ENCODE measurements at regions not wholly inside any gene's neighbourhood (a gene's known extent, or its start where the extent isn't known, plus 50 kb on each side); places are given as distances from the start of the nearest gene placed in this dataset.
"Not testable (repeated sequence)": the region's sequence is repeated elsewhere in the genome, so short reads cannot be mapped to it uniquely, and the experiment has no call there.

- DNase-seq (ENCODE audit: extremely low spot score); POLR2A ChIA-PET; CTCF ChIA-PET: not testable (repeated sequence)
Observed at GRCh38 chr1:211890091-211890995, 59.8 kb upstream of the LPGAT1 start.

GRCh38 chr1:211889307-211890090 is 58.9 kb upstream of the LPGAT1 start:
- CTCF ChIA-PET; DNase-seq (ENCODE audit: extremely low spot score); POLR2A ChIA-PET: not testable (repeated sequence)
- TF ChIP-seq L3MBTL2 (conservative IDR thresholded peaks at IDR 0.05) = peak; percentile 61

GRCh38 chr1:211886551-211886950 is 56.0 kb upstream of the LPGAT1 start:
- POLR2A ChIA-PET = no interaction called here

GRCh38 chr1:211885747-211886522 is 55.4 kb upstream of the LPGAT1 start:
- no peak for DNase-seq (ENCODE audit: extremely low spot score)
- TF ChIP-seq FOXM1 (IDR thresholded peaks at IDR 0.05; ENCODE audit: borderline replicate concordance) (no peak), BHLHE40 (IDR thresholded peaks at IDR 0.05; ENCODE audit: borderline replicate concordance) (no peak), FOXK2 (IDR thresholded peaks at IDR 0.05) (no peak), SUZ12 (IDR thresholded peaks at IDR 0.05) (no peak), L3MBTL2 (conservative IDR thresholded peaks at IDR 0.05) (no peak), HDGF (IDR thresholded peaks at IDR 0.05; ENCODE audit: borderline replicate concordance) (no peak), FOXA1 (IDR thresholded peaks at IDR 0.05) (no peak), TARDBP (IDR thresholded peaks at IDR 0.05) (no peak), LEF1 (IDR thresholded peaks at IDR 0.05; ENCODE audit: borderline replicate concordance) (no peak), ELF4 (IDR thresholded peaks at IDR 0.05) (no peak), PKNOX1 (IDR thresholded peaks at IDR 0.05) (no peak), ARNT (IDR thresholded peaks at IDR 0.05) (no peak), ZNF384 (IDR thresholded peaks at IDR 0.05) (no peak), CTBP1 (IDR thresholded peaks at IDR 0.05; ENCODE audit: borderline replicate concordance) (no peak), NFRKB (IDR thresholded peaks at IDR 0.05) (no peak), SP1 (IDR thresholded peaks at IDR 0.05) (no peak)
- ChIA-PET POLR2A (no interaction called here), CTCF (no interaction called here)

More at GRCh38 chr1:211886551-211886950, 56.0 kb upstream of the LPGAT1 start:
- TF ChIP-seq PKNOX1 (IDR thresholded peaks at IDR 0.05) (no peak), SUZ12 (IDR thresholded peaks at IDR 0.05) (no peak), L3MBTL2 (conservative IDR thresholded peaks at IDR 0.05) (no peak), ARNT (IDR thresholded peaks at IDR 0.05) (no peak), ELF4 (IDR thresholded peaks at IDR 0.05) (no peak), LEF1 (IDR thresholded peaks at IDR 0.05; ENCODE audit: borderline replicate concordance) (no peak), FOXA1 (IDR thresholded peaks at IDR 0.05) (no peak), FOXM1 (IDR thresholded peaks at IDR 0.05; ENCODE audit: borderline replicate concordance) (no peak), CTBP1 (IDR thresholded peaks at IDR 0.05; ENCODE audit: borderline replicate concordance) (no peak), FOXK2 (IDR thresholded peaks at IDR 0.05) (no peak), TARDBP (IDR thresholded peaks at IDR 0.05) (no peak), SP1 (IDR thresholded peaks at IDR 0.05) (no peak), ZNF384 (IDR thresholded peaks at IDR 0.05) (no peak), HDGF (IDR thresholded peaks at IDR 0.05; ENCODE audit: borderline replicate concordance) (no peak), NFRKB (IDR thresholded peaks at IDR 0.05) (no peak), BHLHE40 (IDR thresholded peaks at IDR 0.05; ENCODE audit: borderline replicate concordance) (no peak)
- CTCF ChIA-PET = no interaction called here
- no peak for DNase-seq (ENCODE audit: extremely low spot score)

- ChIA-PET POLR2A (no interaction called here), CTCF (interaction anchor here (1.4 kb wide), 1 partner anchor 184 kb away, joined by 4 read pairs; no protein-coding TSS in a partner anchor)
- DNase-seq (ENCODE audit: extremely low spot score) = no peak
- TF ChIP-seq ELF4 (IDR thresholded peaks at IDR 0.05) = no peak
- no peak for TF ChIP-seq FOXA1 (IDR thresholded peaks at IDR 0.05)
- no peak for TF ChIP-seq TARDBP (IDR thresholded peaks at IDR 0.05)
- TF ChIP-seq ARNT (IDR thresholded peaks at IDR 0.05) = no peak
- no peak for TF ChIP-seq SUZ12 (IDR thresholded peaks at IDR 0.05)
- TF ChIP-seq L3MBTL2 (conservative IDR thresholded peaks at IDR 0.05) = no peak
- TF ChIP-seq NFRKB (IDR thresholded peaks at IDR 0.05) = no peak
- no peak for TF ChIP-seq BHLHE40 (IDR thresholded peaks at IDR 0.05; ENCODE audit: borderline replicate concordance)
Observed at GRCh38 chr1:211882381-211883004, 51.9 kb upstream of the LPGAT1 start.

Measured in HEK293T (cell line).